HepG2 (cell line): ENCODE measurements at regions not wholly inside any gene's neighbourhood (a gene's known extent, or its start where the extent isn't known, plus 50 kb on each side); places are given as distances from the start of the nearest gene placed in this dataset.

Experiments
- ATAC-seq: fragments of 200-7000 bp; cut with Tn5 transposase; 3 replicates; pipeline ENCODE4 v1.9.1; 2020; ENCODE audit warnings: mild to moderate bottlenecking, moderate library complexity
- BruUV-seq: library from RNA; stranded (reverse); fragments of 400-500 nt; replicated peaks from 2 replicates; lab custom pipeline; 2021; lab: Mats Ljungman, UMichigan
- CTCF ChIA-PET: fragments of 300-600 bp; formaldehyde crosslinking; extraction: SDS; loops from one replicate; lab custom pipeline; 2021; ENCODE audit warnings: low total read pairs, inconsistent platforms, low intra/inter-chr PET ratio; lab: Yijun Ruan, JAX
- POLR2A ChIA-PET: fragments of 350-600 bp; sonication (Branson Sonifier 250); formaldehyde crosslinking; loops from one replicate; lab custom pipeline; 2020; ENCODE audit warnings: antibody characterized with exemption, inconsistent platforms; lab: Yijun Ruan, JAX
- DNase-seq: peaks from one replicate; pipeline ENCODE4 v3.0.0-alpha.2; 2015; ENCODE audit warnings: low spot score
- FAIRE-seq: peaks from 3 replicates; lab custom pipeline; 2011; peaks lifted over from hg19 to GRCh38; lab: Jason Lieb, UNC
- H2AFZ ChIP-seq: one replicate; pipeline ENCODE4 v1.6.1; 2011; ENCODE audit warnings: low read length, inconsistent platforms
- H3K27ac ChIP-seq: fragments of 300-600 bp; 3 replicates; pipeline ENCODE4 v1.8.0; 2011; ENCODE audit warnings: mixed run types, mild to moderate bottlenecking, mixed read lengths, low read length, inconsistent platforms; ENCODE audit not compliant: insufficient read depth; ENCODE audit errors: extremely low read length
- H3K27me3 ChIP-seq, 2 experiments: fragments of 200-600 bp in 1 of 2; 2 replicates in 1 of 2; 3 replicates in 1 of 2; pipeline versions ENCODE4 v1.6.0 to v1.8.0; 2011; ENCODE audit warnings: low read length in 2 of 2, mild to moderate bottlenecking in 2 of 2, moderate library complexity in 2 of 2, inconsistent platforms in 1 of 2; ENCODE audit not compliant: insufficient read depth in 2 of 2, control insufficient read depth in 1 of 2
- H3K36me3 ChIP-seq, 2 experiments: fragments of 200-600 bp in 1 of 2; replicated peaks in 1 of 2; 2 replicates in 1 of 2; 3 replicates in 1 of 2; pipeline versions ENCODE4 v1.5.1 to v1.8.0; 2011; ENCODE audit warnings: low read length in 2 of 2, inconsistent platforms in 1 of 2; ENCODE audit not compliant: insufficient read depth in 2 of 2, control insufficient read depth in 1 of 2
- H3K4me1 ChIP-seq: 2 replicates; pipeline ENCODE4 v1.5.1; 2012; ENCODE audit warnings: low read length, inconsistent platforms; ENCODE audit not compliant: insufficient read depth
- H3K4me2 ChIP-seq: 2 replicates; pipeline ENCODE4 v1.6.0; 2011; ENCODE audit warnings: low read depth, low read length, inconsistent platforms
- H3K4me3 ChIP-seq, 3 experiments: fragments of 200-600 bp in 1 of 3; sonication (generic), shearing (Covaris generic) in 1 of 3; replicated peaks in 1 of 3; 2 replicates each; pipeline ENCODE4 v1.5.1; 2011 to 2016; ENCODE audit warnings: low read length in 3 of 3, inconsistent platforms in 2 of 3, low read depth in 2 of 3, mild to moderate bottlenecking in 2 of 3, control low read depth in 1 of 3, mixed read lengths in 1 of 3; ENCODE audit not compliant: insufficient read depth in 1 of 3
- H3K79me2 ChIP-seq: one replicate; pipeline ENCODE4 v1.6.1; 2011; ENCODE audit warnings: low read length, inconsistent platforms; ENCODE audit not compliant: insufficient read depth
- H3K9ac ChIP-seq: 2 replicates; pipeline ENCODE4 v1.6.0; 2011; ENCODE audit warnings: mild to moderate bottlenecking, low read depth, low read length, inconsistent platforms; ENCODE audit not compliant: insufficient read depth
- H3K9me3 ChIP-seq: 2 replicates; pipeline ENCODE4 v1.5.1; 2012; ENCODE audit warnings: mild to moderate bottlenecking, low read length
- H4K20me1 ChIP-seq: 2 replicates; pipeline ENCODE4 v1.6.0; 2011; ENCODE audit warnings: inconsistent platforms, mild to moderate bottlenecking, low read length, moderate library complexity; ENCODE audit not compliant: insufficient read depth
- GLI4 ChIP-seq: sonication (generic); formaldehyde crosslinking; IDR thresholded peaks from 2 replicates; pipeline ENCODE4 v1.5.1; 2020; ENCODE audit warnings: missing genetic modification reagents, mild to moderate bottlenecking, moderate library complexity, borderline replicate concordance
- HOXA7 ChIP-seq: sonication (generic); formaldehyde crosslinking; IDR thresholded peaks from 2 replicates; pipeline ENCODE4 v1.8.1; 2022; ENCODE audit warnings: mild to moderate bottlenecking, missing genetic modification reagents, moderate library complexity
- MTA1 ChIP-seq: sonication (generic); formaldehyde crosslinking; IDR thresholded peaks from 2 replicates; pipeline ENCODE4 v1.4.0; 2020; ENCODE audit warnings: missing genetic modification reagents, mild to moderate bottlenecking, borderline replicate concordance
- MXD4 ChIP-seq: IDR thresholded peaks from 2 replicates; pipeline ENCODE4 v1.6.1; 2016; ENCODE audit warnings: mild to moderate bottlenecking, missing biosample characterization, missing genetic modification reagents
- MXI1 ChIP-seq: IDR thresholded peaks from 3 replicates; pipeline ENCODE4 v1.6.1; 2012; ENCODE audit warnings: low read depth, low read length, inconsistent platforms, borderline replicate concordance
- PHF20 ChIP-seq: sonication (generic); formaldehyde crosslinking; IDR thresholded peaks from 2 replicates; pipeline ENCODE4 v1.5.0; 2020; ENCODE audit warnings: mild to moderate bottlenecking, missing genetic modification reagents
- ZBTB3 ChIP-seq: sonication (generic); formaldehyde crosslinking; IDR thresholded peaks from 2 replicates; pipeline ENCODE4 v1.4.0; 2020; ENCODE audit warnings: low read depth, mild to moderate bottlenecking, moderate library complexity, missing genetic modification reagents, borderline replicate concordance
- ZFP41 ChIP-seq: sonication (generic); formaldehyde crosslinking; IDR thresholded peaks from 2 replicates; pipeline ENCODE4 v1.4.0; 2020; ENCODE audit warnings: mild to moderate bottlenecking, missing genetic modification reagents, borderline replicate concordance
- ZFY ChIP-seq: sonication (generic); formaldehyde crosslinking; IDR thresholded peaks from 2 replicates; pipeline ENCODE4 v1.4.0; 2020; ENCODE audit warnings: missing genetic modification reagents
- ZFYVE20 ChIP-seq: sonication (generic); formaldehyde crosslinking; IDR thresholded peaks from 2 replicates; pipeline ENCODE4 v1.8.0; 2023; ENCODE audit warnings: low read depth, mild to moderate bottlenecking, moderate library complexity, missing genetic modification reagents, borderline replicate concordance
- ZNF232 ChIP-seq: sonication (generic); formaldehyde crosslinking; IDR thresholded peaks from 2 replicates; pipeline ENCODE4 v1.4.0; 2020; ENCODE audit warnings: missing genetic modification reagents, borderline replicate concordance
- ZNF557 ChIP-seq: sonication (generic); formaldehyde crosslinking; IDR thresholded peaks from 2 replicates; pipeline ENCODE4 v1.4.0; 2020; ENCODE audit warnings: missing genetic modification reagents
- WGBS: methylation state at CpG from one replicate; pipeline ENCODE4 v1.1.6; 2017; ENCODE audit warnings: low lambda C conversion rate; 5-methylcytosine and 5-hydroxymethylcytosine counted together
- in situ Hi-C: cut with HindIII; loops from 2 replicates; pipeline ENCODE4 v1.10.0; 2017; ENCODE audit warnings: low pct_unique_long_range_greater_than_20kb; ENCODE audit not compliant: extremely low pct_ligation_motif_present
- intact Hi-C: fragments of 100-400 bp; cut with micrococcal nuclease; formaldehyde crosslinking; loops from one replicate; pipeline ENCODE4 v1.10.0; 2022; ENCODE audit not compliant: unreplicated experiment
- TF ChIP-seq, protein P1 (sequence below): sonication (generic); formaldehyde crosslinking; IDR thresholded peaks from 2 replicates; pipeline ENCODE4 v1.4.0; 2020; ENCODE audit warnings: missing genetic modification reagents
- TF ChIP-seq, protein P2 (sequence below): sonication (generic); formaldehyde crosslinking; IDR thresholded peaks from 2 replicates; pipeline ENCODE4 v1.4.0; 2020; ENCODE audit warnings: missing genetic modification reagents
- TF ChIP-seq, protein P3 (sequence below): sonication (generic); formaldehyde crosslinking; IDR thresholded peaks from 2 replicates; pipeline ENCODE4 v1.8.0; 2022; ENCODE audit warnings: missing genetic modification reagents, low read depth, mild to moderate bottlenecking, borderline replicate concordance

DNA sequence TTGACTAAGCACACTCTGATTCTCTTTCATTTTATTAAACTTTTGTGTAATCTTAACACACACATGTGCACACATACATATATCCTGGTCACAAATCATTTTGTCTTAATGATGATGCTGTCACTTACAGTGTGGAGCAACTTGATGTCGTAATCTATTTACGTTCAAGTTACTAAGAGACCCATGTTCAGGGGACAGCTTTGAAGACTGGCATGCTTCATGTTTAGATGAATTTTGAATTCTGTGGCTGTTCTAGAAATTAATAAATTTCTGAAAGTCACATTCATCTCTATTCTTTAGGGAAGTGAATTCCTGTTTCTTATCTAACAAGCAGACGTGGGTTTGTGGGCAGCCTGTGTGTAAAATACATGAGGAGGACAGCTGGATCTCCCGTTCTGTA, 1637.8 kb downstream of the PLA2G4A start:
- ATAC-seq (no peak), FAIRE-seq (no peak), DNase-seq (no peak)
- in situ Hi-C loops (no loop called here), intact Hi-C loops (no loop called here)
- Histone ChIP-seq H3K79me2 (no peaks in the 10 kb centered on the region), H2AFZ (no peak overlapping the region), H3K36me3 (no peaks in the 10 kb centered on the region), H4K20me1 (no peaks in the 10 kb centered on the region), H3K4me2 (no peak overlapping the region), H3K27ac (no peak overlapping the region), H3K4me3 (no peak overlapping the region), H3K9me3 (no peaks in the 10 kb centered on the region; the same call in 1 of the 2 replicates), H3K9ac (no peak overlapping the region), H3K27me3 (no peaks in the 10 kb centered on the region), H3K4me1 (no peaks in the 10 kb centered on the region)
- TF ChIP-seq, protein P1, sequence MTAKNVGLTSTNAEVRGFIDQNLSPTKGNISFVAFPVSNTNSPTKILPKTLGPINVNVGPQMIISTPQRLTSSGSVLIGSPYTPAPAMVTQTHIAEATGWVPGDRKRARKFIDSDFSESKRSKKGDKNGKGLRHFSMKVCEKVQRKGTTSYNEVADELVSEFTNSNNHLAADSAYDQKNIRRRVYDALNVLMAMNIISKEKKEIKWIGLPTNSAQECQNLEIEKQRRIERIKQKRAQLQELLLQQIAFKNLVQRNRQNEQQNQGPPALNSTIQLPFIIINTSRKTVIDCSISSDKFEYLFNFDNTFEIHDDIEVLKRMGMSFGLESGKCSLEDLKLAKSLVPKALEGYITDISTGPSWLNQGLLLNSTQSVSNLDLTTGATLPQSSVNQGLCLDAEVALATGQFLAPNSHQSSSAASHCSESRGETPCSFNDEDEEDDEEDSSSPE (CRISPR knock-in tag): no peak
- TF ChIP-seq ZFY: no peak
- no peak for TF ChIP-seq MTA1 (CRISPR knock-in tag)
- TF ChIP-seq HOXA7: no peak
- no peak for TF ChIP-seq ZNF232 (CRISPR knock-in tag)
- TF ChIP-seq ZBTB3 (CRISPR knock-in tag): no peak
- TF ChIP-seq ZFYVE20 (CRISPR knock-in tag): no peak
- TF ChIP-seq, protein P2, sequence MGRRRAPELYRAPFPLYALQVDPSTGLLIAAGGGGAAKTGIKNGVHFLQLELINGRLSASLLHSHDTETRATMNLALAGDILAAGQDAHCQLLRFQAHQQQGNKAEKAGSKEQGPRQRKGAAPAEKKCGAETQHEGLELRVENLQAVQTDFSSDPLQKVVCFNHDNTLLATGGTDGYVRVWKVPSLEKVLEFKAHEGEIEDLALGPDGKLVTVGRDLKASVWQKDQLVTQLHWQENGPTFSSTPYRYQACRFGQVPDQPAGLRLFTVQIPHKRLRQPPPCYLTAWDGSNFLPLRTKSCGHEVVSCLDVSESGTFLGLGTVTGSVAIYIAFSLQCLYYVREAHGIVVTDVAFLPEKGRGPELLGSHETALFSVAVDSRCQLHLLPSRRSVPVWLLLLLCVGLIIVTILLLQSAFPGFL (CRISPR knock-in tag): no peak
- TF ChIP-seq PHF20 (CRISPR knock-in tag): no peak
- no peak for TF ChIP-seq ZFP41 (CRISPR knock-in tag)
- TF ChIP-seq MXD4 (CRISPR knock-in tag): no peak
- no peak for TF ChIP-seq GLI4 (CRISPR knock-in tag)
- TF ChIP-seq MXI1: no peak
- TF ChIP-seq, protein P3, sequence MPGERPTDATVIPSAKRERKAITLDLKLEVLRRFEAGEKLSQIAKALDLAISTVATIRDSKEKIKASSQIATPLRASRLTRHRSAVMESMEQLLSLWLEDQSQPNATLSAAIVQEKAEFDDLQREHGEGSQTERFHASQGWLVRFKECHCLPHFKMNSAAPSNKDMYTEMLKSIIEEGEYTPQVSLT (CRISPR knock-in tag): no peak
- no peak for TF ChIP-seq ZNF557 (CRISPR knock-in tag)
- no TSS peak for BruUV-seq
- ChIA-PET POLR2A (no interaction called here), CTCF (no interaction called here)
- 0% methylated on average over 4 of the region's 4 CpGs for WGBS
